SK-N-SH (cell line): ENCODE measurements at regions not wholly inside any gene's neighbourhood (a gene's known extent, or its start where the extent isn't known, plus 50 kb on each side); places are given as distances from the start of the nearest gene placed in this dataset.

ENCODE experiments used
- EZH2phosphoT487 ChIP-seq: fragments of 200-600 bp; sonication (generic); IDR thresholded peaks from 2 replicates; pipeline ENCODE4 v1.6.1; 2017; ENCODE audit warnings: low read depth, mixed run types, mild to moderate bottlenecking, antibody characterized with exemption, moderate library complexity, borderline replicate concordance
- FOXM1 ChIP-seq: IDR thresholded peaks from 2 replicates; pipeline ENCODE4 v1.4.0; 2012; ENCODE audit warnings: low read depth, mild to moderate bottlenecking
- GABPA ChIP-seq: IDR thresholded peaks from 2 replicates; pipeline ENCODE4 v1.4.0; 2012; ENCODE audit warnings: low read depth, mild to moderate bottlenecking
- POLR2AphosphoS5 ChIP-seq: IDR thresholded peaks from 2 replicates; pipeline ENCODE4 v1.6.1; 2012; ENCODE audit warnings: low read depth, low read length
- RFX5 ChIP-seq: IDR thresholded peaks from 2 replicates; pipeline ENCODE4 v1.6.1; 2012; ENCODE audit warnings: mild to moderate bottlenecking, improper control_type of control experiment, low read length
- TEAD4 ChIP-seq: IDR thresholded peaks from 2 replicates; pipeline ENCODE4 v1.4.0; 2012; ENCODE audit warnings: mild to moderate bottlenecking, borderline replicate concordance; ENCODE audit not compliant: insufficient read depth
- YY1 ChIP-seq: IDR thresholded peaks from 2 replicates; pipeline ENCODE4 v1.4.0; 2012; ENCODE audit warnings: low read depth, mild to moderate bottlenecking
- TF ChIP-seq, protein P1 (sequence below): fragments of 200-600 bp; sonication (generic); IDR thresholded peaks from 2 replicates; pipeline ENCODE4 v1.6.1; 2017; ENCODE audit warnings: antibody characterized with exemption, mild to moderate bottlenecking, moderate library complexity
- TF ChIP-seq, protein P2 (sequence below): IDR thresholded peaks from 2 replicates; pipeline ENCODE4 v1.4.0; 2012; ENCODE audit warnings: low read depth
- TF ChIP-seq, protein P3 (sequence below): IDR thresholded peaks from 2 replicates; pipeline ENCODE4 v1.6.1; 2012; ENCODE audit warnings: mild to moderate bottlenecking, low read depth, low read length, moderate library complexity

DNA sequence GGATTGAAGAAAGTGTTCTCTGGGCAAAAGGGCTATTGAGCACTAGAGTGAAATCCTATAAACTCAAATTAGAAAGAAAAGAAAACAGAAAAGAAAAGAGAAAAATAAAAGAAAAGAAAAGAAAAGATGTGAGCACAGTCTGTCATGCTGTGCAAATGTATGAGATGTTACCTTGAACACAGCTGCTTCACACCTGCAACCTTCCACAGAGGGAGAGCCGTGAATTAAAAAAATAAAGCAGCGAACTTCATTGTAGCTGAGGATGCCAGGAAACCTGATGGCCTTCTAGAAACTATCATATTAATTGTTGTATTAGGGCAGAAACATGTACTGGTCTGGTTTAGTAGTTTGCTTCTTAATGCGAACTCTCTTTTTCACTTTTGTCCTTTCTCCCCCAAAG, 88.0 kb upstream of the SATB1 start:
- TF ChIP-seq POLR2AphosphoS5 (no peak), EZH2phosphoT487 (no peak), TEAD4 (no peak), GABPA (no peak), FOXM1 (no peak), RFX5 (no peak), YY1 (no peak)
- TF ChIP-seq, protein P1, sequence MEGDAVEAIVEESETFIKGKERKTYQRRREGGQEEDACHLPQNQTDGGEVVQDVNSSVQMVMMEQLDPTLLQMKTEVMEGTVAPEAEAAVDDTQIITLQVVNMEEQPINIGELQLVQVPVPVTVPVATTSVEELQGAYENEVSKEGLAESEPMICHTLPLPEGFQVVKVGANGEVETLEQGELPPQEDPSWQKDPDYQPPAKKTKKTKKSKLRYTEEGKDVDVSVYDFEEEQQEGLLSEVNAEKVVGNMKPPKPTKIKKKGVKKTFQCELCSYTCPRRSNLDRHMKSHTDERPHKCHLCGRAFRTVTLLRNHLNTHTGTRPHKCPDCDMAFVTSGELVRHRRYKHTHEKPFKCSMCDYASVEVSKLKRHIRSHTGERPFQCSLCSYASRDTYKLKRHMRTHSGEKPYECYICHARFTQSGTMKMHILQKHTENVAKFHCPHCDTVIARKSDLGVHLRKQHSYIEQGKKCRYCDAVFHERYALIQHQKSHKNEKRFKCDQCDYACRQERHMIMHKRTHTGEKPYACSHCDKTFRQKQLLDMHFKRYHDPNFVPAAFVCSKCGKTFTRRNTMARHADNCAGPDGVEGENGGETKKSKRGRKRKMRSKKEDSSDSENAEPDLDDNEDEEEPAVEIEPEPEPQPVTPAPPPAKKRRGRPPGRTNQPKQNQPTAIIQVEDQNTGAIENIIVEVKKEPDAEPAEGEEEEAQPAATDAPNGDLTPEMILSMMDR: no peak
- TF ChIP-seq, protein P2, sequence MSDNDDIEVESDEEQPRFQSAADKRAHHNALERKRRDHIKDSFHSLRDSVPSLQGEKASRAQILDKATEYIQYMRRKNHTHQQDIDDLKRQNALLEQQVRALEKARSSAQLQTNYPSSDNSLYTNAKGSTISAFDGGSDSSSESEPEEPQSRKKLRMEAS: no peak
- TF ChIP-seq, protein P3, sequence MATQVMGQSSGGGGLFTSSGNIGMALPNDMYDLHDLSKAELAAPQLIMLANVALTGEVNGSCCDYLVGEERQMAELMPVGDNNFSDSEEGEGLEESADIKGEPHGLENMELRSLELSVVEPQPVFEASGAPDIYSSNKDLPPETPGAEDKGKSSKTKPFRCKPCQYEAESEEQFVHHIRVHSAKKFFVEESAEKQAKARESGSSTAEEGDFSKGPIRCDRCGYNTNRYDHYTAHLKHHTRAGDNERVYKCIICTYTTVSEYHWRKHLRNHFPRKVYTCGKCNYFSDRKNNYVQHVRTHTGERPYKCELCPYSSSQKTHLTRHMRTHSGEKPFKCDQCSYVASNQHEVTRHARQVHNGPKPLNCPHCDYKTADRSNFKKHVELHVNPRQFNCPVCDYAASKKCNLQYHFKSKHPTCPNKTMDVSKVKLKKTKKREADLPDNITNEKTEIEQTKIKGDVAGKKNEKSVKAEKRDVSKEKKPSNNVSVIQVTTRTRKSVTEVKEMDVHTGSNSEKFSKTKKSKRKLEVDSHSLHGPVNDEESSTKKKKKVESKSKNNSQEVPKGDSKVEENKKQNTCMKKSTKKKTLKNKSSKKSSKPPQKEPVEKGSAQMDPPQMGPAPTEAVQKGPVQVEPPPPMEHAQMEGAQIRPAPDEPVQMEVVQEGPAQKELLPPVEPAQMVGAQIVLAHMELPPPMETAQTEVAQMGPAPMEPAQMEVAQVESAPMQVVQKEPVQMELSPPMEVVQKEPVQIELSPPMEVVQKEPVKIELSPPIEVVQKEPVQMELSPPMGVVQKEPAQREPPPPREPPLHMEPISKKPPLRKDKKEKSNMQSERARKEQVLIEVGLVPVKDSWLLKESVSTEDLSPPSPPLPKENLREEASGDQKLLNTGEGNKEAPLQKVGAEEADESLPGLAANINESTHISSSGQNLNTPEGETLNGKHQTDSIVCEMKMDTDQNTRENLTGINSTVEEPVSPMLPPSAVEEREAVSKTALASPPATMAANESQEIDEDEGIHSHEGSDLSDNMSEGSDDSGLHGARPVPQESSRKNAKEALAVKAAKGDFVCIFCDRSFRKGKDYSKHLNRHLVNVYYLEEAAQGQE: no peak
